Activated CD4-positive, alpha-beta T cell treated with anti-CD3 and anti-CD28 coated beads for 48 hours (primary cell): ENCODE measurements at regions not wholly inside any gene's neighbourhood (a gene's known extent, or its start where the extent isn't known, plus 50 kb on each side); places are given as distances from the start of the nearest gene placed in this dataset.

ENCODE experiments used
- DNase-seq: peaks from one replicate; pipeline ENCODE4 v3.0.0-alpha.2; 2020

DNA sequence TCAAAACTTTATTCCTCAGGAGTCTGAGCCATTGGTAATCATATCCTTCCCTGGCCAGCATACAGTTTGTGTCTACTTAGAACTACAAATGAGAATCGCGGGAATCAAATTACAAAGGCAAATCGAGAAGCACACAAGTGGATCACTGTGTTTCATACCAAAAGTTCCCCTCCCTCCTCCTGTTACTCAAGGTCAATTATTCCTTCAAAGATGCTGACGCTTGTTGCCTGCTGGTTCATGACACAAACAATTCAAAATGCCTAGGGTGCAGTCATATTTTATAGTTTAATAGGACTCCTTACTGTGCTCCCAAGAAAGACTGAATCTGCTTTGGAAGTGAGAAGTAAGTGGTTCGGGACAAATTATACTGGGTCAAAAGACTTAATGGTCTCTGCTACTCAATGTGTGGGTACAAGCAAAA lies 93.0 kb upstream of the PBX1 start:
- no peak for DNase-seq

DNA sequence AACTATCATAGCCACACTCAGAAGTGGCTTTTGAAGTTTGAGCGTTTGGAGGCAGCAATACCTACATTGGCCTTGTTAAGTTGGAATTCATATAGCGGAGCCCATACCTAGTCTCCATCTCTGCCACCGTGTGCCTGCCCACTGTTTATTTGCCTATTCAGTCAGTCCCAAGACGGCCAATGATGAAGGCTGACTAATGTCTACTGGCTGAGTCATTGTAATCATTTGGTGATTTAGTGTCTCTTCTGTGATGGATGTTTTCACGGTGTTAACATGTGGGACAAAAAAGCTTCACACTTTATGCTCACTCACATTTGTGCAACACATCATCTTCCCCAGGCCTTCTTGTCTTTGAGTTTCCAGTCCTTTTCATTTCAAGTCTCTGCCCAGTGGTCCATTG lies 92.6 kb upstream of the PBX1 start:
- no peak for DNase-seq

DNA sequence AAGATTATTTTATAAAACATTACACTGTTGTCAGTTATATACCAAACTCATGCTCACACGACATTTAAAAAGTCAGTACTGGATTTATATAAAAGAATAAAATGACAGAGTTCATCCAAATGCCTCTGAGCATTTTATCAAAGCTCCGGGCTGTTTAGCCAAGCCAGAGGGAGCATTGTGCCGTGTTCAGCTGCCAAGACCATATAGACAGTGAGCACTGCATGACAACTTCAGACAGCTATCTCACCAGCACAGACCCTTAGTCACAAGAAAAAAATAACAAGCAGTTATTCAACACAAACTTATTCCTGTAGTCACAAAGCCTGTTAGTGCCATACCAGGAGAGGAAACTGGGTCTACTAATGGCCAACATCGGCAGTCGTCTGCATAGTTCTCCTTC lies 88.0 kb upstream of the PBX1 start:
- no peak for DNase-seq

DNA sequence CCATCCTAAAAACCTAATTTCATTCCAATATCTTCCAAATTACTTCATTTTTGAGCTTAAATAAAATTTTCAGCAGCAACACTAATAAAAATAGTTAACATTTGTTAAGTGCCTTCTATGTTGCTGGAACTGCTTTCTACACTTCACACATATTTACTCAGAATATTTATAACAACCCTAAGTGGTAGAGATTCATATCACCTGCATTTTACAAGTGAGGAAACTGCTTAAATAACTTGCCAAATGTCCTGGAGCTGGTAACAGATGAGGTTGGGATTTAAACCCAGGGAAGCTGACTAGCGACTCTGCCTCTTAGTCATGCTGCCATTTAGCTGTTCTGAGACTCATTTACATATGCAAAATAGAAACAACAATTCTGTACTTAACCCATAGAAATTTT lies 86.1 kb upstream of the PBX1 start:
- no peak for DNase-seq

DNA sequence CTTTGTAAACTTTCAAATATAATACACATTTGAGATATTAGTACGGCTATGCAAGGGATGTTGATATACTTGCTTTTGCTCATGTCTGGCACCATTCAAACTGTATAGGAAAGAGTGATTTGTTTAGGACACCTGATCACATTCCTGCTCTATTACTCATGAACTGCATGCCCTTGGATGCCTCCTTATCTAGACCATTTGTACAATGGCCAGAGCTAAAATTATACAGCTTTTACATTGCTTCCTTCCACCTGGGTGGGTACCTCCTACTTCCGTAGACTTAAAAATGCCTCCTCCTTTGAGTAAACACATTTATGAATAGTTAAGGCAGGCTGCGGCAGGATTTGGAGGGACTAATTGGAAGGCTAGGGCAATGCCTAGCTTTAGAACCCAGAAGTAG lies 85.4 kb upstream of the PBX1 start:
- no peak for DNase-seq

DNA sequence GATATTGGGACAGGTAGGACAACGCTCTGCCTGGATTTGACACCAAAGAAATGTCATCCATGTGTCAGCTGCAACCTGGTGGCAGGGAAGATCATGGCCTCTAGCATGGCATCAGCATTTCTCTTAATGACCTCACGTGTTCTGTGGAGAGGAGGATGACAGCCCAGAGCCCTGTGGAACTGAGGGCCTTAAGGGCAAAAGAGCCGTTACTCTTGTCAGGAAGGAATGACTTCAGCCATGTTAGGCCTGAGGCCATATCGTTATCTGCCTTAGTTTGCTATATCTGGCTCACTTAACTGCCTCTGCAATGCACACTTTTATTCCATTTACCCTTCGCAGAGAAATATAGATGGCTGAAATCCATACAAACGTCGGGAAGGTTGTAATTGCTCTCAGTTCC lies 83.2 kb upstream of the PBX1 start:
- no peak for DNase-seq

DNA sequence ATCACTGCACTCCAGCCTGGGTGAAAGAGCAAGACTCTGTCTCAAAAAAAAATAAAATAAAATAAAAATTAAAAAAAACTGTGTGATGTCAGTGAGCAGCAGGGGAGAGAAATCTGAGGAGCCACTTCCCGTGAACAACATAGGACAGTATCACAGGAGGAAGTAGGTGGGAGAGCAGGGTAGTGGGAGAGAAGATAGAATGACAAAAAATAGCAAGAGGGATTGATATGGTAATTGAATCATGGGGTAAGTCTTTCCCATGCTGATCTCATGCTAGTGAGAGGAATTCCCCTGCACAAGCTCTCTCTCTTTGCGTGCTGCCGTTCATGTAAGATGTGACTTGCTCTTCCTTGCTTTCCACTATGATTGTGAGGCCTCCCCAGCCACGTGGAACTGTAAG lies 81.6 kb upstream of the PBX1 start:
- DNase-seq = no peak

DNA sequence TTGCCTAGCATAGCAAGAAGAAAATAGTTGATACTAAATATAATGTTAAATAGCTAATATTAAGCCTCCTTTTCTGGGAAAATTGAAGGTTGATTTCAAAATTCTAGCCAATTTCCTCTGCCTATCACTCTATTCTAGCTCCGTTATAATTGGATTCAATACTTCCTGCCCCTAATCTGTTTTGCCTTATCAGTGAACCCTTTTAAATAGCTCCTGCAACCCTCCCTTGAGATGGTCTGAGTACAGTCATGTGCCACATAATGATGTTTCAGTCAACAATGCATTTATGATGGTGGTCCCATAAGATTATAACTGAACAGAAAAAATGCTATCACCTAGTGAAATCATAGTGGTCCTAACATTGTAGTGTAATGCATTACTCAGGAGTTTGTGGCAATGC lies 79.7 kb upstream of the PBX1 start:
- no peak for DNase-seq

DNA sequence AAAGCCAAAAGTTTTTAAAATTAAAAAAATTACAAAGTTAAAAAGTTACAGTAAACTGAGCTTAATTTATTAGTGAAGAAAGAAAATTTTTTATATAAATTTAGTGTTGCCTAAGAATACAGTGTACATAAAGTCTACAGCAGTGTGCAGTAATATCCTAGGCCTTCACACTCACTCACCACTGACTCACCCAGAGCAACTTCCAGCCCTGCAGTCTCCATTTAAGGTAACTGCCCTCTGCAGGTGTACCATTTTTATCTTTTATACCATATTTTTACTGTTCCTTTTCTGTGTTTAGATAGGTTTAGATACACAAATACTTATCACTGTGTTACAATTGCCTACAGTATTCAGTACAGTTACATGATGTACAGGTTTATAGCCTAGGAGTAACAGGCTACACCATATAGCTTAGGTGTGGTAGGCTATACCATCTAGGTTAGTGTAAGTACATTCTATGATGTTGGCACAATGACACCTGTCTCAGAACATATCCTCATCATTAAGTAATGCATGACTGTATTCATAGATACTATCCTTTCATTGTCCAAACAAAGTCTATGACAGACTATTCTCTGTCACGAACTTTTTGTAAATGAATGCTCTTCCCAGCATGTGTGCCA lies 78.6 kb upstream of the PBX1 start:
- DNase-seq = no peak

DNA sequence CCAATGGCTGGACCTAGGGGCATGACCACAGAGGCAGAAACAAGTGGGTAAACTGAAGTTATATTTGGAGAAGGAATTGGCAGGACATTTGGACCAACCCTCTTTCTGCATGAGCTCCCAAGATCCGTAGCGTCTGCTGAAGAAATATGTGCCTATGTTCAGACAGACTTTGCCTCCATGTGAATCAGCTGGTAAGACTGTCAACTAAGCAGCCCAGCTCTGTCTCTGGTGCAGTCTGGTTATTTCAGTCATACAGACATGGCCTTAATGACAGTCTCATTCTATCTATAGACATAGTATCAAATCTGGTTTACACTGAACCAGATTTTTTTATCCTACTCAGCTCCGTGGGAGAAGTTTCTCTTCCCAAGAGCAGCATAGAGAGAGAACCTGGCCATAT lies 63.1 kb upstream of the PBX1 start:
- DNase-seq = no peak

DNA sequence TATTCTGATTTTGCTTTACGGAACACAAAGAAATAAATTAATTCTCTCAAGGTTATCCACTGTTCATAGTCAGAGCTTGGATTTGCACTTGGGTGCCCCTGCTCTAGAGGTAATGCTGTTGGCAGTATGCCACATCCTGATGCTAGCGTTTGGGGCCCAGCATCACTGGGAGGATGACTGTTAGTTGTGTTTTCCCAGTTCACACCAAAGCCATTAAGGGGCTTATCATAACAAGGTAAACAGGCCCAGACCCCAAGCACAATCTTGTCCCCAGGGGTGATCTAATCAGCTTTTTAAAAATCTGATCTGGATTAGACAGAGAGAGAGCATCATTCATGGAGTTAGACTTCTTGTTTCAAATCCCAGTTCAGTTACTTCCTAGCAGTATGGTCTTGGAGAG lies 60.2 kb upstream of the PBX1 start:
- no peak for DNase-seq

DNA sequence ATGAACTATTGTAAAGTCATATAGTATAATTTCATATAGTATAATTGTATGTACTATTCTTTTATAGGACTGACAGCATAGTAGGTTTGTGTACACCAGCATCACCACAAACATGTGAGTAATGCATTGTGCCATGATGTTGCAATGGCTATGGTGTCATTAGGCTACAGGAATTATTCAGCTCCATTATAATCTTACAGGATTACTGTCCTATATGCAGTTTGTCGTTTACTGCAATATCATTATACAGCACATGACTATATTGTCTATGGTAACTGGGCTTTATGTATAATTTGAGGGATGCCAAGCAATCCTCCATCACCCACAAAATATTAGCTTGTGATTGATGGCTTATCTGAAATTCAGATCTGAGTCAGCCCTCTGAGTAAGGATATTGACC lies 54.2 kb upstream of the PBX1 start:
- no peak for DNase-seq
